GM12892 (cell line): ENCODE measurements at regions not wholly inside any gene's neighbourhood (a gene's known extent, or its start where the extent isn't known, plus 50 kb on each side); places are given as distances from the start of the nearest gene placed in this dataset.

Source experiments
- POLR2A ChIP-seq: IDR thresholded peaks from 2 replicates; pipeline ENCODE4 v1.6.1; 2011; ENCODE audit warnings: low read depth, low read length, control low read depth
- POLR2AphosphoS5 ChIP-seq: IDR thresholded peaks from 2 replicates; pipeline ENCODE4 v1.6.1; 2011; ENCODE audit warnings: low read depth, low read length, control low read depth
- TAF1 ChIP-seq: IDR thresholded peaks from 2 replicates; pipeline ENCODE4 v1.6.1; 2011; ENCODE audit warnings: low read depth, mild to moderate bottlenecking, control low read depth, low read length, borderline replicate concordance

DNA sequence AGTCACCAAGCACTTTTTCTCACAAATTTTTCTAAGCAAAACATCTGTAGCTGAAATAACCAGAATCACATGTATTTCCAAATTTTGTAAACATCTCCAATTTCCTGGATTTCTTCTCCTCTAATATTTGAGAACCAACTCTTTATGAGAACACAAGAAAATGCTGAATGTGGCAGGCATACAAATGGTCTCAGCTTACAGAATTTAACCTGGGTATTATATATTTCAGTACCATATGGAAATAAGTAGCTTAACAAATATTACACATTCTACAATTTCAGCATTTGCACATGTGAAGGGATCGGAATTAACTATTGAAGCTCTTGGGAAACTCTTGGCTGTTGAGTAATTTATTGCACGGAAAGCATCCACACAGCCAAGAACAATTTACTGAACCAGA, 92.5 kb downstream of the TBXT start:
- TF ChIP-seq POLR2A = no peak
- TF ChIP-seq TAF1 = no peak
- no peak for TF ChIP-seq POLR2AphosphoS5
